ENCODE measurements at regions not wholly inside any gene's neighbourhood (a gene's known extent, or its start where the extent isn't known, plus 50 kb on each side); places are given as distances from the start of the nearest gene placed in this dataset.

- BruUV-seq (replicated peaks) = no TSS peak
- DNase-seq (ENCODE audit: low read depth, low spot score) = no peak
- H4K20me1 ChIP-seq (replicated peaks; ENCODE audit: control insufficient read depth, extremely low read depth, insufficient read depth, low read length) = no peaks in the 10 kb centered on the region
Measured at GRCh38 chr2:200189964-200190363, 116.5 kb upstream of the SPATS2L start.

More at GRCh38 chr2:200189964-200190363, 116.5 kb upstream of the SPATS2L start:
- dilution Hi-C loops (cut with MboI; ENCODE audit: extremely low pct_ligation_motif_present, low sequenced_read_pairs) (no loop called here), intact Hi-C loops (cut with micrococcal nuclease) (loop anchor here (10.0 kb wide), 1 partner anchor 205 kb away; no protein-coding TSS in a partner anchor)
- CTCF ChIA-PET = interaction anchor here (2.3 kb wide), 1 partner anchor 8 kb away, joined by 8 read pairs; no protein-coding TSS in a partner anchor
- no peak for FAIRE-seq
- Histone ChIP-seq H3K79me2 (ENCODE audit: control insufficient read depth, insufficient read depth, low read length) (no peaks in the 10 kb centered on the region), H3K27me3 (ENCODE audit: control insufficient read depth in 2 of 2, insufficient read depth in 2 of 2, low read length in 2 of 2) (peaks cover 11 to 22% of the 10 kb centered on the region in 2 experiments), H3K9ac (replicated peaks; ENCODE audit: extremely low read depth, insufficient read depth, low read length) (no peak overlapping the region), H3K4me3 (replicated peaks in 1 of 3; ENCODE audit: insufficient read depth in 1 of 3, low read depth in 1 of 3, low read length in 3 of 3) (no peak overlapping the region), H3K4me1 (ENCODE audit: control insufficient read depth, extremely low read depth, insufficient read depth, low read length) (no peaks in the 10 kb centered on the region), H3K36me3 (ENCODE audit: control insufficient read depth in 2 of 2, extremely low read depth in 1 of 2, insufficient read depth in 2 of 2, low read length in 2 of 2) (no peaks in the 10 kb centered on the region), H3K27ac (ENCODE audit: insufficient read depth, low read depth, low read length) (no peak overlapping the region), H2AFZ (ENCODE audit: low read depth, low read length) (no peak overlapping the region), H3K9me3 (replicated peaks; ENCODE audit: control insufficient read depth, insufficient read depth, low read length) (no peaks in the 10 kb centered on the region), H3K4me2 (ENCODE audit: insufficient read depth, low read length) (no peak overlapping the region), H3K9me1 (replicated peaks; ENCODE audit: control insufficient read depth, extremely low read depth, insufficient read depth, low read length) (no peaks in the 10 kb centered on the region)
- POLR2A ChIA-PET = no interaction called here
- no peak for TF ChIP-seq GATA2 (IDR thresholded peaks at IDR 0.05; ENCODE audit: insufficient read depth, insufficient read length, low read depth, low read length)
- no peak for TF ChIP-seq MAX (IDR thresholded peaks at IDR 0.05; ENCODE audit: insufficient read depth, insufficient read length)
- no peak for TF ChIP-seq FOS (IDR thresholded peaks at IDR 0.05; ENCODE audit: borderline replicate concordance, insufficient read depth, low read length)
- TF ChIP-seq, protein P1, sequence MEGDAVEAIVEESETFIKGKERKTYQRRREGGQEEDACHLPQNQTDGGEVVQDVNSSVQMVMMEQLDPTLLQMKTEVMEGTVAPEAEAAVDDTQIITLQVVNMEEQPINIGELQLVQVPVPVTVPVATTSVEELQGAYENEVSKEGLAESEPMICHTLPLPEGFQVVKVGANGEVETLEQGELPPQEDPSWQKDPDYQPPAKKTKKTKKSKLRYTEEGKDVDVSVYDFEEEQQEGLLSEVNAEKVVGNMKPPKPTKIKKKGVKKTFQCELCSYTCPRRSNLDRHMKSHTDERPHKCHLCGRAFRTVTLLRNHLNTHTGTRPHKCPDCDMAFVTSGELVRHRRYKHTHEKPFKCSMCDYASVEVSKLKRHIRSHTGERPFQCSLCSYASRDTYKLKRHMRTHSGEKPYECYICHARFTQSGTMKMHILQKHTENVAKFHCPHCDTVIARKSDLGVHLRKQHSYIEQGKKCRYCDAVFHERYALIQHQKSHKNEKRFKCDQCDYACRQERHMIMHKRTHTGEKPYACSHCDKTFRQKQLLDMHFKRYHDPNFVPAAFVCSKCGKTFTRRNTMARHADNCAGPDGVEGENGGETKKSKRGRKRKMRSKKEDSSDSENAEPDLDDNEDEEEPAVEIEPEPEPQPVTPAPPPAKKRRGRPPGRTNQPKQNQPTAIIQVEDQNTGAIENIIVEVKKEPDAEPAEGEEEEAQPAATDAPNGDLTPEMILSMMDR (IDR thresholded peaks at IDR 0.05; ENCODE audit: extremely low read depth in 1 of 2, insufficient read depth in 1 of 2, low read depth in 1 of 2, low read length in 2 of 2) = no peak
- no peak for TF ChIP-seq MYC (IDR thresholded peaks at IDR 0.05; ENCODE audit: low read depth, low read length)
- no peak for TF ChIP-seq JUN (IDR thresholded peaks at IDR 0.05; ENCODE audit: borderline replicate concordance, insufficient read depth, insufficient read length, low read depth)
- no peak for TF ChIP-seq EZH2 (IDR thresholded peaks at IDR 0.05; ENCODE audit: borderline replicate concordance, low read depth, low read length, severe bottlenecking)
- TF ChIP-seq POLR2A (IDR thresholded peaks at IDR 0.05; ENCODE audit: low read depth, low read length) = no peak

Measured in endothelial cell of umbilical vein (primary cell).